GM21390 (cell line): ENCODE measurements at regions not wholly inside any gene's neighbourhood (a gene's known extent, or its start where the extent isn't known, plus 50 kb on each side); places are given as distances from the start of the nearest gene placed in this dataset.

ENCODE experiments used
- ATAC-seq: cut with Tn5 transposase; IDR thresholded peaks from one replicate; pipeline ENCODE4 v1.9.1; 2021; ENCODE audit not compliant: unreplicated experiment

DNA sequence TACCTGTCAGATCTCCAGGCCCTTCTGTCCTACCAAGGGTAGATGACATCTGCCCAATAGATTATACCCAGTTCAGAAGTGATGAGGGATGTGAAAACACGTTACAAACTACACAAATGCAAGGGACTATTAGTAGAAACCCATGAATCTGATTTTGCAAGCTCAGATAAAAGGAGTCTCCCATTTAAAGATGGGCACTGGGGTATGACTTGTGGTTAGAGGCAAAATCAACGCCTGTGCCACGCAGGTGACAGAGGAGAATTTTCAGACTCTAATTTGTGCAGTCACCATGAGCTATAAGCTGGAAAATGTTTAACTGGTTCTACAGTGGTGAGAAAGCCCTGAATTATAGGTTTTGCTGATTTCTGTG, 184.4 kb upstream of the LPP start:
- no peak for ATAC-seq

DNA sequence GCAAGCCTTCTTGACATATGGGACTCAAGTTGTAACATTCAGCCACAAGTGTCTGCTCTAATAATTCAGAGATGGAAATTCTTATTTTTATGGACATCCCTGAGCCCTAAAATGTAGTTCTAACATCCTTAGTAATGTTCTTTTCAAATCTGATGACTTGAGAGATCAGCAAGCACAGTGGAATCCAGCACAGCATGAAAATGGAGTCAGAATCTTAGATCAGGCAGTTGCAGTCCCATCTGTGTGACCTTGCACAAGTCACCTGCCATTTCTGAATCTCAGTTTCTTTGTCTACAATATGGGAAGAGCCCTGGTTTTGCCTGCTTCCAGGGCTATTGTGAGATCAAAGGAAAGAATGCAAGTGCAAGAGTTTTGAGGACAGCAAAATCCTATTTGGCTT, 183.9 kb upstream of the LPP start:
- ATAC-seq, result no peak

- ATAC-seq, result no peak
Observed at GRCh38 chr3:187971629-187972028, 182.3 kb upstream of the LPP start.

DNA sequence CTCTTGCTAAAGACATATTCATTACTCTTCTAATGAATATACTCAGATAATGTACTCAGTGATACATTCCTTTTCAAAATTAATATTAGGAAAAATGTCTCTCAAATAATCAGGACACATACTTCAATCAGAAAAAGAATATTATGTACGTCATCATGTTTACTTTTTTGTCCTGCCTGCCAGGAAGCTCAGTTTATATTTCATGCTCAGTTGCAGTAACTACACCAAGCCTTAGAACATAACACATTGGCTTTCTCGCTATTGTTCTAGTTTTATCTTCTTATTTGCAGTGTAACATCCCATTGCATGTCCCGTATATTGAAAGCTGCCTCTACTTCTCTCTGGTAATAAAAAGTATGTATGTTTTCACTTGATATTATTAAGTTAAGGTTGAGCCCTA, 181.5 kb upstream of the LPP start:
- ATAC-seq, result no peak

- ATAC-seq, result no peak
Observed at GRCh38 chr3:187973977-187974870, 179.7 kb upstream of the LPP start.

DNA sequence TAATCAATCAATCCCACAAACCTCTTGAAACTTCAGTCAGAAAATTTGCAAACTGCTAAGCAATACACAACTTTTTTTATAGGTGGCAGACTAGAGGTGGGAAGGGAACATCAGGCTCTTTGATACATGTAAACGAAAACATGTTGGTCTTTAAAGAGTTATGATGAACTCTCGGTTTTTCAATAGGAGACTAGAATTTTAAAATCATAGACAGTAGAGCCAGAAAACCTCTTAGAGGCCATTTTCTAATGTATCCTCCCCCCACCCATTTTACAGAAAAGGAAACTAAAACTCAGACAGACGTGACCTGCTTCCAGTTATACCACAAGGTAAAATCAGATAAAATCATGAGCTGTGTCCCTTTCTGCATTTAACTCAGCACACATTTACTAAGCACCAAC, 179.1 kb upstream of the LPP start:
- ATAC-seq, result no peak

DNA sequence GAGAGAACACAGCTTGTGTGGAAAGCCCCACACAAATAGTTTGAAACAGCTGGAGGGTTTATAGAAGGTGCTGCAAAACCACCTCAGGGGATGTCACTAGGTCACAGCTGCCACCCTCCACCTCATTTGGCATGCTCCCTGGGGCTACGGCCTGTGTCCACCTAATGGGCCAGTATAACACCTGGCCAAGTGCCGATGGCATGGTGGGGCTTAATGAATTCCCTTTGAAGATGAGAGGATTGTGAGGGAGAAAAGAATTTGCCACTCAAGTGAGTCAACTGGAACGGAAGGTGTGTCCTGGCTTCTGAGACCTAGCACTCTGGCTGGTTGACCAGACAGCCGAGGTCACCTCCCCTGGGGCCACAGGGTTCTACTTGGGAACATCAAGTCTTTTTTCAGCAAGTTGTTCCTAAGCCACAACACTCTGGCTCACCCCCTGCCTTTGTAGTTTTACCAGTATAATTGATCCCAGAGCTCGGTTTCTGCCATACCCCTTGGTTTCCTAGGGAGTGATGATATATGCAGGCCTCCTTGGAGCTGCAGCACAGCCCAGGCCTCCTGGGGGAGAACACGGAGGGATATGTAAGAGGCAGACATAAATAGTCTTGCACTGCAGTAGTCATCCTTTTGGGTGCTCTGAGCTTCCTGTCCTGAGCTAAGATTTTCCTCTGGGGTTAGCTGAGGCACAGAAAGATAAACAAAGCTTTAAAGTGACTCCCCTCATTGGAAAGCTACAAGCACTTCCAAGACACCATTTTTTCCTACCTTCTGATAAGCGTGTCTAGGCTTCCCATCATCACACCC, 178.2 kb upstream of the LPP start:
- no peak for ATAC-seq

GRCh38 chr3:187976365-187976900, 177.5 kb upstream of the LPP start:
- ATAC-seq, result no peak

DNA sequence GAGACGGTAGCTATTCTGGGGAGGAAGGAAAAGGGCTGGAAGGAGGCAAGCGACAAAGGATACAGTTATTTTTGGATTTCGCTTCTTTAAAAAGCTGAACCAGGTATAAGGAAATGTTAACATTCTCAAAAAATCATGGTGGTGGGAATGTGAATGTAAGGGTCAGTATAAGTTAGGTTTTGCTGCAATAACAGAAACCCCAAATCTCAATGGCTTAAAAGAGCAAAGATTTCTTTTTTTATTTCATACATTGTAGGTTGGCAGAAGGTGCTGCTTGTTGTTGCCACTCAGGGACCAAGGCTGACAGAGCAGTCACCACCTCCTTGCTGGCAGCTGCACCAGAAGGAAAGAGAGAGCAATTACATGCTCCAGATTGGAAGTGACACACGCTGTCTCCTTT, 176.3 kb upstream of the LPP start:
- ATAC-seq, result no peak

- ATAC-seq, result no peak
Observed at GRCh38 chr3:187978433-187979011, 175.4 kb upstream of the LPP start.

- ATAC-seq, result no peak
Observed at GRCh38 chr3:187979564-187979963, 174.4 kb upstream of the LPP start.

GRCh38 chr3:187980861-187981260, 173.1 kb upstream of the LPP start:
- ATAC-seq, result no peak

DNA sequence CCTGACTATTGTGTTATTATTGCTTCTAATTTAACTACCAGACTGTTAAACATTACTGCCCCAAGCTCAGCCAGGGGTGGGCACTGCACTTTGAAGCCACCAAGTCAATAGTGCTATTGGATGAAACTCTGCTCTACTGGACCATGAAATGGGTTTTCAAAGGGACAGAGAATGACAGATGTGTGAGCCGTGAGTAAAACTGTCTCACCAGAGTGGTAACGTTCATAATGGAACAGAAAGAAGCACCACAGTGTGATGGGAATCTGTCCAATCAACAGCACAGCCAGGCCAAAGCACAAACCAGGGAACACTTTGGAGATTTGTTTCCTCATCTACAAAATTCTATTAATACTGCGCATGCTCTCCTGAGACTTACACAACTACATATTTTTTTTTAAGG, 171.8 kb upstream of the LPP start:
- no peak for ATAC-seq

DNA sequence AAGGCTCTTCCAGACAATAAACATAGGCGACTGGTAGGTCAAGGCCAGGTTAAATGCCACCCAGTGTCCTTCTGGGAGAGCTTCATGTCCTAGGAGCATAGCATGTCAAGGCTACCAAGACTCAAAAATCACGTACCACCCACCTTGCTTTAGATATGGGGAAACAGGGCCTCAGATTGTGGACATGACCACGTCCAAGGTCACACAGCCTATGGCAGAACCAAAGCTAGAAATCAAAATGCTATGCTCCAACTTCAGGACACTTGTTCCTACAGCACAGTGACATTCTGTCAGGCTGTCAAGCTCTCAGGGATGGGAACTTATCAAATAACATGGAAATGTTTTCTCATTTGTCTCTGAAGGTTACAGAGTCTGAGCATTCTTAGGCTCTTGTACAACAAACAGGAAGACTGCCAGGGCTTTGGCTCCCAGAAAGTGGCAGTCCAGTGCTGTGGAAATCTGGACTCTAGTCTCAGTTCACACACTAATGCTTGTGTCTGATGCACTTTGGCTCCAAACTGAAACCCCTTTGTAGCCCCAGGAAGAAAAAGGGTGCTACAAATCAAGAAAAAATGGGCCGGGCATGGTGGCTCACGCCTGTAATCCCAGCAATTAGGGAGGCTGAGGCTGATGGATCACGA, 170.4 kb upstream of the LPP start:
- ATAC-seq, result no peak

DNA sequence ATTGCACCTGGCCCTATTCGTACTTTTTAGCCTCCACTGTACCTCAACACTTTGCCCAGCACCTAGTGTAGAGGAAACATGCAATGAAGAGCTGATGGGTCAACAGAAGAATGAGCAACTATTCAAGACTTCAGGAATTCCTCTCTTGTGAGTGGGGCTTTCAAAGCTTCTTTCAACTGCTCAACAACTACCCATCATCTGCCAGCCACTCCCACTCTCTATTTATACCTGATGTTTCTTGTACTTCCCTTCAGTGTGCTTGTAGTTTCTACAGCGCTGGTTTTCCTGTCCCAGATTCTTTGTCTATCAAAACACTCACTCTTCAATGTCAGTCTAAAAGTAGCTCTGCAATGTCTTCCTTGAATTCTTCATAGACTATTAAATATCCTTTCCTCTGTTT, 168.3 kb upstream of the LPP start:
- ATAC-seq, result no peak

- no peak for ATAC-seq
Observed at GRCh38 chr3:187986514-187986934, 167.4 kb upstream of the LPP start.

DNA sequence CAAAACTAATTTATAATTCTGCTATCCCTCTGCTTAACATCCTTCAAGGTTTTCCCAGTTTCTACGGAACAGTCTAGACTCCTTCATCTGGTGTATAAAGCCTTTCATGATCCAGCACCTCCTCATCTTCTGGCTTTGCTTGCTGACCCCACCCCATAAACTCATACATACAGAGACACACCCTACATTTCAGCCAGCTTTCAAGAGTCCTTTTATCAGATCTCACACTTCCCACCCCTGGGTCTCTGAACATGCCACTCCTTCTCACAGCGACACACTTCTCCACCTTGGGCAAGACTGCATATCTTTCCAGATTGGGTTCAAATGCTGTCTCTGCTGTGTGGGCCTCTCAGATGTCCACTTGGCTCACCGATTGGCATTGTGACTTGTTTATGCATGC, 166.8 kb upstream of the LPP start:
- ATAC-seq, result no peak

DNA sequence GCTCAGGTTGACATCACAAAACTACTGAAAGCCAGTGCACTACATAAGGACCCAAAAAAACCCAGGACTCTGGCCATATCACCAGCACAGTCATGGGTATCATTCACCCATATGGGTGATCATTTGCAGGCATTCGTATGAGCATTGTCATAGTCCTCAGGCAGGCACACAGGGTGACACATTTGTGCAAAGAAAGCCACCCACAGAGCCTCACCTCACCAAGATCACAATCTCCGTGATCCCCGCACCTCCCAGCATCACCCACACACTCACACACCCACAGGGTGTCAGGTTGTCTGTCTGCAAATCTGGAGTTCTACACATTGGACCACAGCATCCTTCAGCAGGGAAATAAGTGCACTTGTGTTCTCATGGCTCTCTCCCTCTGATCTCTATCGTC, 166.0 kb upstream of the LPP start:
- no peak for ATAC-seq

GRCh38 chr3:187989575-187990153, 164.3 kb upstream of the LPP start:
- no peak for ATAC-seq

DNA sequence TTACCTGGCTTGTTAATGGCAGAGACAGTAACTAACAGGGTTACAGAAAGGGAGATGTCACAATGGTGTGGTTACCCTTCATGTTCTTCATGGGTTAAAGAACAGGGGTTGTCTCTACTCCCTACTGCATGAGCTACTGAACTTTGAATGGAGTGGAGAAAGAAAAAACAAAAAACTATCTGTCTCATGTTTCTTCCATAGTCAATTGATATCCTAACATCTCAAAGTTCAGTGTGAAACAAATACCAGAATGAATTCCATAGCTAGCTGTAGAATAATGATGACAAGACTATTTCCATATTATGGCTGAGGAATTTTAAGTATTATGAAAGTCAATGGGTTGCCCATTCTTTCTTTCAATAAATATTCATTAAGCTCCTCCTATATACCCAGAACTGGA, 161.3 kb upstream of the LPP start:
- ATAC-seq, result no peak
